CD4-positive, alpha-beta memory T cell (primary cell): ENCODE measurements at regions not wholly inside any gene's neighbourhood (a gene's known extent, or its start where the extent isn't known, plus 50 kb on each side); places are given as distances from the start of the nearest gene placed in this dataset.

Source experiments
- CTCF ChIA-PET: fragments of 350-600 bp; sonication (Branson Sonifier 250); formaldehyde crosslinking; loops from one replicate; lab custom pipeline; 2021; ENCODE audit warnings: inconsistent platforms; ENCODE audit not compliant: partially characterized antibody; lab: Charles Lee
- POLR2A ChIA-PET: fragments of 350-600 bp; sonication (Branson Sonifier 250); formaldehyde crosslinking; loops from one replicate; lab custom pipeline; 2021; ENCODE audit not compliant: partially characterized antibody; lab: Charles Lee
- DNase-seq, 5 donors: peaks; one replicate each; pipeline versions ENCODE4 v3.0.0 to v3.0.0-alpha.2; 2020 to 2022; ENCODE audit warnings: mixed read lengths in 1 of 5
- H3K27ac ChIP-seq: one replicate; pipeline ENCODE4 v1.7.0; 2013; ENCODE audit warnings: low read depth, low read length
- H3K27me3 ChIP-seq: 2 replicates; pipeline ENCODE4 v1.7.0; 2013; ENCODE audit warnings: mild to moderate bottlenecking, low read length, moderate library complexity; ENCODE audit not compliant: insufficient read depth
- H3K36me3 ChIP-seq: 2 replicates; pipeline ENCODE4 v1.7.0; 2013; ENCODE audit warnings: mild to moderate bottlenecking, low read length, moderate library complexity; ENCODE audit not compliant: insufficient read depth
- H3K4me1 ChIP-seq: 2 replicates; pipeline ENCODE4 v1.7.0; 2013; ENCODE audit warnings: mild to moderate bottlenecking, low read length, moderate library complexity; ENCODE audit not compliant: insufficient read depth
- H3K4me3 ChIP-seq, 2 donors: one replicate each; pipeline ENCODE4 v1.7.0; 2013; ENCODE audit warnings: low read length in 2 of 2, mild to moderate bottlenecking in 1 of 2
- H3K9me3 ChIP-seq, 2 donors: one replicate each; pipeline ENCODE4 v1.7.0; 2013; ENCODE audit warnings: low read length in 2 of 2, control low read depth in 1 of 2; ENCODE audit not compliant: control insufficient read depth in 1 of 2
- H3K27ac Mint-ChIP-seq, 7 donors: one replicate each; pipeline ENCODE4 v1.8.0; 2020 to 2021; ENCODE audit warnings: mixed read lengths in 7 of 7, mild to moderate bottlenecking in 6 of 7, inconsistent platforms in 3 of 7, moderate library complexity in 3 of 7
- H3K27me3 Mint-ChIP-seq, 2 donors: one replicate each; pipeline ENCODE4 v1.8.0; 2020 to 2021; ENCODE audit warnings: mixed read lengths in 2 of 2
- H3K36me3 Mint-ChIP-seq, 2 donors: one replicate each; pipeline ENCODE4 v1.8.0; 2020 to 2021; ENCODE audit warnings: mixed read lengths in 2 of 2, inconsistent platforms in 1 of 2, mild to moderate bottlenecking in 1 of 2
- H3K4me1 Mint-ChIP-seq, 4 donors: one replicate each; pipeline ENCODE4 v1.8.0; 2020 to 2021; ENCODE audit warnings: mixed read lengths in 4 of 4, mild to moderate bottlenecking in 1 of 4
- H3K4me3 Mint-ChIP-seq, 8 donors: one replicate each; pipeline ENCODE4 v1.8.0; 2020 to 2021; ENCODE audit warnings: mixed read lengths in 8 of 8, mild to moderate bottlenecking in 7 of 8, moderate library complexity in 6 of 8, inconsistent platforms in 3 of 8
- H3K9me3 Mint-ChIP-seq, 8 donors: one replicate each; pipeline ENCODE4 v1.8.0; 2020 to 2021; ENCODE audit warnings: mixed read lengths in 8 of 8, mild to moderate bottlenecking in 5 of 8, inconsistent platforms in 3 of 8, moderate library complexity in 1 of 8
- intact Hi-C: fragments of 100-400 bp; cut with micrococcal nuclease; formaldehyde crosslinking; loops from one replicate; pipeline ENCODE4 v1.15.1; 2023

- Mint-ChIP-seq H3K4me3 (no peak overlapping the region), H3K27ac (no peak overlapping the region), H3K9me3 (peaks cover 0 to 4% (median 0%) of the 10 kb centered on the region in 8 donors), H3K27me3 (peaks cover 0 to 1% of the 10 kb centered on the region in 2 donors), H3K4me1 (peaks cover under 1 to 4% (median 2%) of the 10 kb centered on the region in 4 donors), H3K36me3 (no peaks in the 10 kb centered on the region)
- no peak for DNase-seq
- ChIA-PET CTCF (no interaction called here), POLR2A (no interaction called here)
- H3K9me3 ChIP-seq, result no peaks in the 10 kb centered on the region
- no peaks in the 10 kb centered on the region for H3K4me1 ChIP-seq
- no peak overlapping the region for H3K4me3 ChIP-seq
- no peak overlapping the region for H3K27ac ChIP-seq
- no peaks in the 10 kb centered on the region for H3K36me3 ChIP-seq
- no peaks in the 10 kb centered on the region for H3K27me3 ChIP-seq
- intact Hi-C loops, result no loop called here
Measured at GRCh38 chr9:104022083-104022482, 72.0 kb upstream of the SMC2 start.

DNA sequence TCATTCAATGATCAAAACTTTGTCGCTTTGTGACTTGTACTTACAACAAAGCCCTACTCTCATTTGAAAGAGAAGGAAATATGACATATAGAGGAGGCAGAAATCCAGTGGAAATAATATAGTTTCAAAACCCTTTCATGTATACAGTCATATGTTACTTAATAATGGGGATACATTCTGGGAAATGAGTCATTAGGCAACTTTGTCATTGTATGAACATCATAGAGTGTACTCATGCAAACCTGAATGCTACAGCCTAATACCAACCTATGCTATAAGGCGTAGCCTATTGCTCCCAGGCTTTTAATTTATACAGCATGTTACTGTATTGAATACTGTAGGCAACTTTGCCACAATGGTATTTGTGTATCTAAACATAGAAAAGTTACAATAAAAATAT, 69.0 kb upstream of the SMC2 start:
- intact Hi-C loops, result loop anchor here (2.0 kb wide), 1 partner anchor 718 kb away; no protein-coding TSS in a partner anchor
- peaks cover 0 to 1% of the 10 kb centered on the region in 2 donors for H3K27me3 Mint-ChIP-seq
- H3K27ac Mint-ChIP-seq, result no peak overlapping the region
- no peak for DNase-seq
- H3K27ac ChIP-seq, result no peak overlapping the region
- no peaks in the 10 kb centered on the region for H3K9me3 ChIP-seq
- ChIA-PET POLR2A (no interaction called here), CTCF (no interaction called here)
- H3K4me1 ChIP-seq, result peaks cover 8% of the 10 kb centered on the region
- H3K9me3 Mint-ChIP-seq, result peaks cover 0 to 4% (median 0%) of the 10 kb centered on the region in 8 donors
- H3K27me3 ChIP-seq, result no peaks in the 10 kb centered on the region
- no peak overlapping the region for H3K4me3 ChIP-seq
- no peak overlapping the region for H3K4me3 Mint-ChIP-seq
- H3K4me1 Mint-ChIP-seq, result peaks cover 19 to 24% (median 21%) of the 10 kb centered on the region in 4 donors
- H3K36me3 ChIP-seq, result no peaks in the 10 kb centered on the region
- H3K36me3 Mint-ChIP-seq, result no peaks in the 10 kb centered on the region

- H3K27ac Mint-ChIP-seq, result no peak overlapping the region
- peaks cover 21 to 24% (median 23%) of the 10 kb centered on the region in 4 donors for H3K4me1 Mint-ChIP-seq
- H3K4me3 Mint-ChIP-seq, result no peak overlapping the region
- Histone ChIP-seq H3K4me1 (peaks cover 8% of the 10 kb centered on the region), H3K27ac (no peak overlapping the region), H3K27me3 (no peaks in the 10 kb centered on the region), H3K36me3 (no peaks in the 10 kb centered on the region), H3K4me3 (no peak overlapping the region), H3K9me3 (no peaks in the 10 kb centered on the region)
- POLR2A ChIA-PET, result no interaction called here
- H3K27me3 Mint-ChIP-seq, result peaks cover 0 to 1% of the 10 kb centered on the region in 2 donors
- H3K36me3 Mint-ChIP-seq, result no peaks in the 10 kb centered on the region
- DNase-seq, result no peak
- CTCF ChIA-PET, result no interaction called here
- intact Hi-C loops, result loop anchor here (2.0 kb wide), 1 partner anchor 717 kb away; no protein-coding TSS in a partner anchor
- peaks cover 0 to 4% (median 0%) of the 10 kb centered on the region in 8 donors for H3K9me3 Mint-ChIP-seq
Measured at GRCh38 chr9:104025945-104026344, 68.2 kb upstream of the SMC2 start.

DNA sequence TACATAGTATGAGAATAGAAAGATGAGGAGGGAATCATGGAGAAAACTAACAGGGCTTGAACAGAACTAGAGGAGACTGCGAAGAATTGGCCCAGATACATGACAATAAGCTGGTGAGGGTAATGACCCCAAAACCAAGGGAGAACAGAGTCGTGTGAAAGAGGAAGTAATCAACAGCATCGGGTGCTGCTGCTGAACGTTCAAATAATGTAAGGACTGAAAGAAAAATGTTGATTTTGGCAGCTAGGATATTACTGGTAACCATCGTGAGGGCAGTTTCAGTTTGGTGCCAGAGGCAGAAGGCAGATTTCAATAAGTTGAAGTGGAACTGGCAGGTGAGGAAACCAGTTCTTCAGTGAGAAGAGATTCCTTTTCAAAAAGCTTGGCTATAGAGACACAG, 66.8 kb upstream of the SMC2 start:
- H3K27me3 ChIP-seq, result no peaks in the 10 kb centered on the region
- no peak for DNase-seq

GRCh38 chr9:104028827-104029226, 65.3 kb upstream of the SMC2 start:
- H3K27me3 Mint-ChIP-seq, result no peaks in the 10 kb centered on the region
- H3K4me3 ChIP-seq, result peak overlapping the region in 1 of 2 donors; percentile 26

More for the DNA sequence above, 66.8 kb upstream of the SMC2 start:
- peak overlapping the region in 5 of 8 donors; percentile 3 to 21 (median 10) for H3K4me3 Mint-ChIP-seq
- no peaks in the 10 kb centered on the region for H3K36me3 Mint-ChIP-seq
- H3K4me1 Mint-ChIP-seq, result peaks cover 21 to 24% (median 23%) of the 10 kb centered on the region in 4 donors
- Histone ChIP-seq H3K27ac (no peak overlapping the region), H3K4me1 (peaks cover 8% of the 10 kb centered on the region), H3K4me3 (no peak overlapping the region), H3K36me3 (no peaks in the 10 kb centered on the region), H3K9me3 (no peaks in the 10 kb centered on the region)
- H3K27ac Mint-ChIP-seq, result no peak overlapping the region
- peaks cover 0 to 2% (median 0%) of the 10 kb centered on the region in 8 donors for H3K9me3 Mint-ChIP-seq
- CTCF ChIA-PET, result no interaction called here
- POLR2A ChIA-PET, result no interaction called here
- H3K27me3 Mint-ChIP-seq, result peaks cover 0 to 1% of the 10 kb centered on the region in 2 donors
- intact Hi-C loops, result no loop called here

More at GRCh38 chr9:104028827-104029226, 65.3 kb upstream of the SMC2 start:
- DNase-seq, result no peak
- Histone ChIP-seq H3K36me3 (no peaks in the 10 kb centered on the region), H3K27me3 (no peaks in the 10 kb centered on the region), H3K4me1 (peaks cover 8% of the 10 kb centered on the region), H3K27ac (no peak overlapping the region), H3K9me3 (no peaks in the 10 kb centered on the region)
- no peaks in the 10 kb centered on the region for H3K36me3 Mint-ChIP-seq
- no peaks in the 10 kb centered on the region for H3K9me3 Mint-ChIP-seq
- CTCF ChIA-PET, result no interaction called here
- peak overlapping the region in 2 of 8 donors; percentile 16 to 71 for H3K4me3 Mint-ChIP-seq
- H3K4me1 Mint-ChIP-seq, result peaks cover 21 to 24% (median 23%) of the 10 kb centered on the region in 4 donors
- intact Hi-C loops, result no loop called here
- POLR2A ChIA-PET, result no interaction called here
- H3K27ac Mint-ChIP-seq, result no peak overlapping the region
